GM21576 (cell line): ENCODE measurements at regions not wholly inside any gene's neighbourhood (a gene's known extent, or its start where the extent isn't known, plus 50 kb on each side); places are given as distances from the start of the nearest gene placed in this dataset.

ENCODE experiments used
- ATAC-seq: cut with Tn5 transposase; IDR thresholded peaks from one replicate; pipeline ENCODE4 v1.9.1; 2021; ENCODE audit warnings: mild to moderate bottlenecking, moderate library complexity; ENCODE audit not compliant: unreplicated experiment

DNA sequence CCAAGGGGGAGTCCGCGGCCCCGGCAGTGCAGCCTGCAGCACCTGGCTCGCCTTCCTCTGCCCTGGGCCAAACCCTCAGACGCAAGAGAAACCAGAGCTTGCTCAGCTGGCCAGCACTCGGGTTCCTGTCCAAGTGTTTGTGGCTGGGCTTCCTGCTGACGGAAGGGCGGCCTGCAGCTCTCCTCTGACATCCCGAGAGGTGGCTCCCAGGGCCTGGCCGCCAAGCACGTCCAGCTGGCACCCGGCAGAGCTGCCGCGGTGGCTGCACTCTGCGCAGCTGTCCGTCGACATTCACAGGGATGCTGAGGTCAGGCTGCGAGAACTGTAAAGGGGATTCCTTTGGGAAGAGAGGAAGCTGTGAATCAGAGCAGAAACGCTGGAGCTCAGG lies 85.6 kb downstream of the CPN2 start:
- ATAC-seq, result no peak

- no peak for ATAC-seq
Observed at GRCh38 chr3:194265996-194266964, 84.8 kb downstream of the CPN2 start.

DNA sequence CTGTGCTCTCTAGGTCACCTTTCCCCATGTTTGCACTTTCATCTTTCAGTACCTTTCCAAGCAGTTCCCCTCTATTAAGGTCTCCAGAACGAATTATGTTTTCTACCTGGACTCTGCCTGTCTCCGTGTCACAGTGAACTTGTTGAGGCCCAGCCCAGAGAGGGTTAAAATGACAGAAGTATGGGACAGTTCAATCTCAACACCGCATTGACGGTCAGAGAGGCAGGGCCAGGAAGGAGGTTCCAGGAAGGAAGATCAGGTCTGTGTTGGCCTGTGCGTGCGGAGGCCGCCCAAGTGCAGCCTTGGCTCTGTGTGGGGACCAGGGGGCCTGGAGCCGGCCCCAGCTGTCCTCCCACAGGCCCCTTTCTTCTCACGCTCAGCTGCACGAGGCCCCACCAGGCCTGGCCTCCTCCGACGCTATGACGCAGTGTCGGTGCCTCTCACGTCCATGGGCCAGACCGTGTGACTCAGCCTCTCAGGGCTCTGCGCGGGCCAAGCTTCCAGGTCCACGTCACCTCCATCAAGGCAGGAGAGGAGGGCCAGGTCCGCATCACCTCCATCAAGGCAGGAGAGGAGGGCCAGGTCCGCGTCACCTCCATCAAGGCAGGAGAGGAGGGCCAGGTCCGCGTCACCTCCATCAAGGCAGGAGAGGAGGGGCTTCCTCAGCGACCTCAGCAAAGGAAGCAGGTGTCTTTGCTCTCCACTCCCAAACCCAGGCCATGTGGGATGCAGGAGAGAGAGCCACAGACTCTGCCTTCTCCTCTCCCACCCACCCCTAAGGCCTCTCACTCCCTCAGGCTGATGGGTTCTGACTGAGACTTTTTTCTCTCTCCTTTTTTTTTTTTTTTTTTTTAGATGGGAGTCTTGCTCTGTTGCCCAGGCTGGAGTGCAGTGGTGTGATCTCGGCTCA lies 83.1 kb downstream of the CPN2 start:
- no peak for ATAC-seq

- ATAC-seq, result no peak
Observed at GRCh38 chr3:194268654-194269512, 82.2 kb downstream of the CPN2 start.

DNA sequence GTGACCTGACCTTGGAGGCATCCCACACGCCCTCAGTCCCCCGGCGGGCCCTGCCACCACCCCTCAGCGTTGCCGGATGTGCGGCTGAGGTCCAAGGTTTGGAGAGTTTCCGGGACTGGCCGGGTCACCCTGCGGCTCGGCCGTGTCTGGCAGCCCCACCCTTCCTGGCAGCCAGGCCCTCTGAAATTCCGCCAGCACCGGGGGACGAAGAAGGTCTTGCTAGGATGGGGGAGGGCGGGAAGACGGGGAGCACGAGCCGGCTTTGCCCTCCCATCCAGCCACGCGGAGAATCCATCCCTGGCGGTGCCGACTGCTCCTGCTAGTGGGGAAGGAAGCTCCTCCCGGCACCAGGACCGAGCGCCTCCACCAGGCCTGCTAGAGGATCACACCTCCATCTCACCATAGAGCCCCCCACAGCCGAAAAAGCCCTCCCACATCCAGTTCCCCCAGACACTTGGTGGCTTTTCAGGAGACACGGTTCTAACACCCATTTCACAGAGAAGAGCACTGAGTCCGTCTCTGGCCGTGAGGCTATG lies 81.5 kb downstream of the CPN2 start:
- ATAC-seq, result no peak

DNA sequence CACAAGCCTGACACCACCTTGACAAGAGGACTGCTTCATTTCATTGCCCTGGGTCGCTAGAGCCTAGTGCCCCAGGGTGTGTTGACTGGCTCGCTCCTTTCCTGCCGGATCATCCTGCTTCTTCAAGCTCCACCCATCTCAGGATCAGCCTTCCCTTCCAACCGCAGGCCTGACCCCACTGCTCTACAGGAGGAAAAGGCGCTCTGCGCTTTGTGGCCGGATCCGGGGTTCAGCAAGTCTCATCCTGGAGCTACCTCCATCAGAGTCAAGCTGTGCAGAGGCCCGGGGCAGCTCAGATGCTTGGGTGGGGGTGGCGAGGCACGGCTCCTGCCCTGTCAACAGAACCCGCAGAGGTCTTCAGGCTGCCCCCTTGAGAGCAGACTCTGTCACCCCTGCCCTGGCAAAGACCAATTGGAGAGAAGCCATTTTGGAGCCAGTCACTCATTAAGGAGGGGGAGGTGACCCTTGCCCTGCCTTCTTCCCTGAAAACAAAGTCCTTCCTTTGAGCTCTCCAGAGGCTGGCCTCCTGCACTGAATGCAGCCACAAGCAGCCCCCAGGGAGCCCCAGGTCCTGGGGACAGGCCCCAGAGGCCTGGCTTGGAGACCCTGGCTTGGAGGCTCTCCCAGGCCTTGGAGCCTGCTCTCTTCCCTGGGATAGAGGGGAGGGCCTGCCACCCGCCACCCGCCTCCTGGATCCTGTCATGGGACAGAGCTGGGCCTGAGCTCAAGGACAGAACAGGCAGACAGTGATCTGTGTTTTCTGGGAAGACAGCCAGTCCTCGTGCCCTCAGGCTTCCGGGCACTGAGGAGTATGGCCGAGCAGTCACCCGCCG lies 80.3 kb downstream of the CPN2 start:
- no peak for ATAC-seq

DNA sequence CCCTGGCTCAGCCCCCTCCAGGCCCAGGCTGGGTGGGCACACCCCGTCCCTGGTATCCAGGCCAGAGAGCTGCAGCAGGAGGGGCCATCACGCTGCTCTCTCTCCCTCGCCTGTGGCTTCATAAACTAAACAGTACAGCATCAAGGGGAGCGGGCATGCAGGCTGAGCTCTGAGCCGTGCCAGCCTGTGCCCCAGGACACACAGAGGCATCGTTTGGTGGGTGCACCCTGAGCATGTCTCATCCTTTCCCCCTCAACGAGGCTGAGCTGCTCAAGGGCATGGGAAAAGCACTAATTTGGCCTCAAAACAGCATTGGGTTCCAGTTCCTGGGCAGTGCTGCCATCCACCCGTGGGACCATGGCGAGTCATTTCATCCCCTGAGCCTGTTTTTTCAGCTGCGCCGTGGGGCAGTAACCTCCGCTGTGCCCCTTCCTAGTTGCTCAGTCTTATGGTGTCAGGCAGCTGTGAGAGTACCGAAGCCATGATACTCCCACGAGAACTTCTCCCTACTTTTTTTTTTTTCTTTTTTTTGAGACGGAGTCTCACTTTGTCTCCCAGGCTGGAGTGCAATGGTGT lies 79.6 kb downstream of the CPN2 start:
- ATAC-seq, result no peak

GRCh38 chr3:194272221-194272620 lies 78.9 kb downstream of the CPN2 start:
- ATAC-seq, result no peak

GRCh38 chr3:194272861-194273742 lies 78.0 kb downstream of the CPN2 start:
- no peak for ATAC-seq

GRCh38 chr3:194273743-194274310 lies 77.3 kb downstream of the CPN2 start:
- no peak for ATAC-seq

DNA sequence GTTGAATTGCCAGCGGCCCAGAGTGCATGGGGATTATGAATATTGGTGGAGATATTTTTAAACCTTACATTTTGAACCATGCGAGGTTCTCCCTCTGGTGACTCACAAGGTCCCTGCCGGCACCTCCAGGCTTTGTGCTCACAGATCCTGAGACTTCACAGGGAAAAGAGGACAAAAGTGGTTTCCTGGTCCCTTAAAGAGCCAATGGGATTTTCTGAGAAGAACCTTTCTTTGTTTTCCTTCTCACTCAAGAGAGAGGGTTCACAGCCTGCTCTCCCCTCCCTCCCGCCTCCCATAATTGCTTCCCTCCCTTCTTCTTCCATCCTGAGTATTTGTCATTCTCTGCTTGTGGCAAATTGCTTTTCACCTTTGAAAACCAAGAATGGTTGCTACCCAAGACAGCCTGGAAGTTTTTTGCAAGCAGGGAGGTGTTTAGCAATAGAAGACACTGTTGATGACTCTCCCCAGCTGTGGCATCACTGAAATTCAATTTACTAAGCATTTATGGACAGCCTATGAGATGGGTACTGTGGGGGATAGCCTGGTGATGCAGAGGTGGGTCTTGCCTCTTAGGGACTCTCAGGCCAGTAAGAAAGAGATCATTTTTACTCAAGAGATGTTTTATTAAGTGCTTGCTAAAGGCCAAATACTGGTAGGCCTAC lies 76.6 kb downstream of the CPN2 start:
- no peak for ATAC-seq

- ATAC-seq, result no peak
Observed at GRCh38 chr3:194275291-194275690, 75.8 kb downstream of the CPN2 start.

GRCh38 chr3:194275721-194276120 lies 75.4 kb downstream of the CPN2 start:
- no peak for ATAC-seq

- ATAC-seq, result no peak
Observed at GRCh38 chr3:194276768-194277103, 74.4 kb downstream of the CPN2 start.

DNA sequence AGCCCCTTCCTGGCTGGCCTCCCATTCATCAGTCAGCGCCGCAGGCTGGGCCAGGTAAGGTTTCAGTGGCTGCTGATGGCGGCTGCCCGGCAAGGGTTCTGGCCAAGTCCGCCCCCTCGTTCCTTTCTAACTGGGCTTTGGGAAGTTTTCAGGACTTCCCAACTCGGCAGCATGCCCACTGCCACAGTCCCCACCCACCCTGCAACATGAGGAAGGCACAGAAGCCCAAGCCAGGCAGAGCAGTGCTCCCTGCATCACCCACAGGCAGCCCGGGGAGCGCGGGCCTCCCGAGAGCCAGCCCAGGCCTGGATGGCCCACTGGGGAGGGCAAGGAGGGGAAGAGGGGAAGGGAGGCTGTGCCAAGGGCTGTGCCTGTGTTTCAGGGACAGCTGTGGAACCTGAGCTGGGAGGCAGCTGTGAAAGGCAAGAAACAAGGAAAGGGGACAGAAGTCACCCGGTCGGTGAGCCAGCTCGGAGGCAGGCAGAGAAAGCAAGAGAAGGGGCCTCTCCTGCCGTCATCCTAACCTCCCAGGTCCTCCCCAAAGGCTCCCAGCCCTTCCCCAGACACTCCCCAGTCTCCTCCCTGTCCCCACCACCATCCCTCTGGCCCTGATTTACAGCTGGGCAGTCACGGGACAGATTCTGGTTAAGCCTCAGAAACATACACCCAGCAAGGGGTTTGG lies 73.9 kb downstream of the CPN2 start:
- ATAC-seq, result no peak

DNA sequence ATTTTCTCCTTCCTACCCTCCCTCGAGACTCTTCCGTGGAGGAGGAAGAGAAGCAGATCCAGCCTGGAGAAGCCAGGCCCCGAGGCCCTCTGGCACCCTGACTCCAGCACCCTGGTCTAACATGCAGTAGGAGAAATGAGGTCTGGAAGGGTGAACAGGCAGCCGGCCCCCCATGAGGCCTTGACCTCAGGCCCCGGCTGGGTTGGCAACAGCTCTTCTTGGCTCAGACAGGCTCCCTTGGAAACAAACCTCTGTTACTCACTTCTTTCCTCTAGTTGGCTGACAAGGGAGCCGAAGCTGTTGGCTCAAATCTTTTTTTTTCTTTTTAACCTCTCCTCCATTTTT lies 73.4 kb downstream of the CPN2 start:
- no peak for ATAC-seq

GRCh38 chr3:194278186-194278845 lies 72.8 kb downstream of the CPN2 start:
- ATAC-seq, result no peak
